HEK293T (cell line): ENCODE measurements at regions not wholly inside any gene's neighbourhood (a gene's known extent, or its start where the extent isn't known, plus 50 kb on each side); places are given as distances from the start of the nearest gene placed in this dataset.
"Not testable (repeated sequence)": the region's sequence is repeated elsewhere in the genome, so short reads cannot be mapped to it uniquely, and the experiment has no call there.

Source experiments
- BHLHE40 ChIP-seq: fragments of 450-650 bp; IDR thresholded peaks from 2 replicates; pipeline ENCODE4 v1.6.1; 2016; ENCODE audit warnings: mild to moderate bottlenecking, moderate library complexity, borderline replicate concordance
- HDGF ChIP-seq: fragments of 450-650 bp; IDR thresholded peaks from 2 replicates; pipeline ENCODE4 v1.6.1; 2017; ENCODE audit warnings: antibody characterized with exemption, borderline replicate concordance
- NFRKB ChIP-seq: fragments of 450-650 bp; IDR thresholded peaks from 2 replicates; pipeline ENCODE4 v1.6.1; 2016; ENCODE audit warnings: mild to moderate bottlenecking, moderate library complexity
- SP1 ChIP-seq: fragments of 450-650 bp; IDR thresholded peaks from 2 replicates; pipeline ENCODE4 v1.6.1; 2017
- TARDBP ChIP-seq: fragments of 450-650 bp; IDR thresholded peaks from 2 replicates; pipeline ENCODE4 v1.6.1; 2016
- ZNF384 ChIP-seq: fragments of 450-650 bp; IDR thresholded peaks from 2 replicates; pipeline ENCODE4 v1.6.1; 2016
- TF ChIP-seq, protein P1 (sequence below): fragments of 450-650 bp; IDR thresholded peaks from 2 replicates; pipeline ENCODE4 v1.6.1; 2016

DNA sequence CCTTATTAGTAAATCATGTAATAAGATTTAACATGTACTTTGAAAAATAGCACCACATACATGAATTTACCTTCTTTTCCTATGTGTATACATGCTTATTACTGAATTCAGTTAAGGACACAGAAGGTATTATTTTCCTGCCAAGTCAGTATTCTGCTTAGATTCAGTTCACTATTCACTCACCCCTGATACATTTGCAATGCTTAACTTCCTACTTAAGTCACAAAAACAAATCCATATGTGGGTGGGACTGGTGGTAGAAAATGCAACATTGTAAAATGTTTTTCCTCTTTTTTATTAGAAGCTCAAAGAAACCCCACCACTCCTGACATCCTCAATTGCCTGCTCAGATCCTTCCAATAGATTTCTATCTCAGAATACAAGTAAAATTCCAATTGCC is 101.2 kb upstream of the VOPP1 start:
- not testable (repeated sequence) for TF ChIP-seq TARDBP, ZNF384, SP1, NFRKB, BHLHE40, HDGF
- TF ChIP-seq, protein P1, sequence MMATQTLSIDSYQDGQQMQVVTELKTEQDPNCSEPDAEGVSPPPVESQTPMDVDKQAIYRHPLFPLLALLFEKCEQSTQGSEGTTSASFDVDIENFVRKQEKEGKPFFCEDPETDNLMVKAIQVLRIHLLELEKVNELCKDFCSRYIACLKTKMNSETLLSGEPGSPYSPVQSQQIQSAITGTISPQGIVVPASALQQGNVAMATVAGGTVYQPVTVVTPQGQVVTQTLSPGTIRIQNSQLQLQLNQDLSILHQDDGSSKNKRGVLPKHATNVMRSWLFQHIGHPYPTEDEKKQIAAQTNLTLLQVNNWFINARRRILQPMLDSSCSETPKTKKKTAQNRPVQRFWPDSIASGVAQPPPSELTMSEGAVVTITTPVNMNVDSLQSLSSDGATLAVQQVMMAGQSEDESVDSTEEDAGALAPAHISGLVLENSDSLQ, result not testable (repeated sequence)
